Panc1 (cell line): ENCODE measurements at regions not wholly inside any gene's neighbourhood (a gene's known extent, or its start where the extent isn't known, plus 50 kb on each side); places are given as distances from the start of the nearest gene placed in this dataset.

Source experiments
- ATAC-seq: fragments of 200-7000 bp; cut with Tn5 transposase; 2 replicates; pipeline ENCODE4 v1.9.1; 2020; ENCODE audit warnings: mild to moderate bottlenecking, moderate library complexity
- BruUV-seq: library from RNA; stranded (reverse); fragments of 400-500 nt; replicated peaks from 2 replicates; lab custom pipeline; 2021; lab: Mats Ljungman, UMichigan
- CTCF ChIA-PET: fragments of 300-600 bp; sonication (Branson Sonifier 250); formaldehyde crosslinking; loops from one replicate; lab custom pipeline; 2022; ENCODE audit warnings: antibody characterized with exemption; lab: Charles Lee
- POLR2A ChIA-PET: fragments of 300-600 bp; sonication (Branson Sonifier 250); formaldehyde crosslinking; loops from one replicate; lab custom pipeline; 2022; ENCODE audit warnings: antibody characterized with exemption; lab: Charles Lee
- DNase-seq: peaks from one replicate; pipeline ENCODE4 v3.0.0-alpha.2; 2010; ENCODE audit warnings: low read depth, low spot score
- H3K27ac ChIP-seq: 2 replicates; pipeline ENCODE4 v1.5.1; 2011; ENCODE audit warnings: mild to moderate bottlenecking, low read length, inconsistent platforms
- H3K27me3 ChIP-seq: fragments of 200-500 bp; sonication (Bioruptor generic); 2 replicates; pipeline ENCODE4 v1.6.0; 2014; ENCODE audit warnings: low read length, inconsistent platforms; ENCODE audit not compliant: control insufficient read depth, insufficient read depth
- H3K36me3 ChIP-seq: fragments of 200-500 bp; sonication (Bioruptor generic); 2 replicates; pipeline ENCODE4 v1.5.1; 2014; ENCODE audit warnings: inconsistent platforms, mild to moderate bottlenecking, low read length, moderate library complexity; ENCODE audit not compliant: control insufficient read depth, insufficient read depth
- H3K4me1 ChIP-seq: 2 replicates; pipeline ENCODE4 v1.5.1; 2011; ENCODE audit warnings: inconsistent platforms, mild to moderate bottlenecking, low read length, moderate library complexity; ENCODE audit not compliant: control insufficient read depth, insufficient read depth
- H3K4me3 ChIP-seq, 2 experiments: 2 replicates each; pipeline ENCODE4 v1.5.1; 2011 to 2012; ENCODE audit warnings: low read depth in 2 of 2, low read length in 2 of 2, mild to moderate bottlenecking in 2 of 2, inconsistent platforms in 1 of 2, moderate library complexity in 1 of 2
- H3K9me3 ChIP-seq: fragments of 200-500 bp; sonication (Bioruptor generic); 2 replicates; pipeline ENCODE4 v1.5.1; 2014; ENCODE audit warnings: low read depth, mild to moderate bottlenecking, inconsistent platforms, low read length, moderate library complexity; ENCODE audit not compliant: control insufficient read depth, insufficient read depth
- POLR2AphosphoS5 ChIP-seq: IDR thresholded peaks from 2 replicates; pipeline ENCODE4 v1.6.1; 2012; ENCODE audit warnings: mild to moderate bottlenecking, low read depth, low read length, moderate library complexity
- SIN3A ChIP-seq: IDR thresholded peaks from 2 replicates; pipeline ENCODE4 v1.6.1; 2012; ENCODE audit warnings: low read depth, mild to moderate bottlenecking, low read length, moderate library complexity, borderline replicate concordance; ENCODE audit not compliant: insufficient read depth
- TCF7L2 ChIP-seq: IDR thresholded peaks from 2 replicates; pipeline ENCODE4 v1.6.1; 2011; ENCODE audit warnings: mild to moderate bottlenecking, low read depth, low read length, inconsistent platforms
- in situ Hi-C: cut with HindIII; loops from 2 replicates; pipeline ENCODE4 v1.10.0; 2016; ENCODE audit warnings: low sequenced_read_pairs, low pct_unique_long_range_greater_than_20kb
- intact Hi-C: fragments of 100-400 bp; cut with micrococcal nuclease; formaldehyde crosslinking; loops from one replicate; pipeline ENCODE4 v1.10.0; 2022; ENCODE audit not compliant: unreplicated experiment
- TF ChIP-seq, protein P1 (sequence below), 2 experiments: IDR thresholded peaks; 2 replicates each; pipeline ENCODE4 v1.6.1; 2011 to 2012; ENCODE audit warnings: low read depth in 2 of 2, control low read depth in 1 of 2, low read length in 1 of 2, mild to moderate bottlenecking in 1 of 2, moderate library complexity in 1 of 2; ENCODE audit not compliant: insufficient read depth in 1 of 2
- TF ChIP-seq, protein P2 (sequence below): fragments of 450-650 bp; IDR thresholded peaks from 2 replicates; pipeline ENCODE4 v1.5.1; 2017; ENCODE audit warnings: mild to moderate bottlenecking

DNA sequence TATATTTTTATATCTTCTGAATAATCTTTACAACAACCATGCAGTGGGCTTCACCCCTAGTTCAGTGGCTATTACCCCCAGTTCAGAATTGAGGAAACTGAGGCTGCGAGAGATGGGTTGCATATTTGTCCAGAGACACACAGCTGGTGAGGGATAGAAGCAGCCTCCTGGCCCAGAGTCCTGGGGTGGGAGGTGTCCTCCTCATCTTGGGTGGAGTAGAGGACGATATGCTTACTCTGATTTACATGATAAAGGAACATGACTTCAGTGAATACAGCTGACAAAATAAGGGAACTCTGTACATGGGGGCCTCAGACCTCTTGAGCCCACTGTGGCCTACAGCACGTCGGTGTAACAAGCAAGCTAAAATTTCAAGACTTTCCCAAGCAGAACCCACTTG lies 214.7 kb downstream of the FBXO15 start:
- Histone ChIP-seq H3K4me3 (no peak overlapping the region), H3K4me1 (no peaks in the 10 kb centered on the region), H3K36me3 (no peaks in the 10 kb centered on the region), H3K27ac (no peak overlapping the region), H3K9me3 (no peaks in the 10 kb centered on the region), H3K27me3 (peaks cover 7% of the 10 kb centered on the region; the same call in 1 of the 2 replicates)
- ChIA-PET CTCF (no interaction called here), POLR2A (no interaction called here)
- in situ Hi-C loops (no loop called here), intact Hi-C loops (no loop called here)
- BruUV-seq, result no TSS peak
- TF ChIP-seq, protein P1, sequence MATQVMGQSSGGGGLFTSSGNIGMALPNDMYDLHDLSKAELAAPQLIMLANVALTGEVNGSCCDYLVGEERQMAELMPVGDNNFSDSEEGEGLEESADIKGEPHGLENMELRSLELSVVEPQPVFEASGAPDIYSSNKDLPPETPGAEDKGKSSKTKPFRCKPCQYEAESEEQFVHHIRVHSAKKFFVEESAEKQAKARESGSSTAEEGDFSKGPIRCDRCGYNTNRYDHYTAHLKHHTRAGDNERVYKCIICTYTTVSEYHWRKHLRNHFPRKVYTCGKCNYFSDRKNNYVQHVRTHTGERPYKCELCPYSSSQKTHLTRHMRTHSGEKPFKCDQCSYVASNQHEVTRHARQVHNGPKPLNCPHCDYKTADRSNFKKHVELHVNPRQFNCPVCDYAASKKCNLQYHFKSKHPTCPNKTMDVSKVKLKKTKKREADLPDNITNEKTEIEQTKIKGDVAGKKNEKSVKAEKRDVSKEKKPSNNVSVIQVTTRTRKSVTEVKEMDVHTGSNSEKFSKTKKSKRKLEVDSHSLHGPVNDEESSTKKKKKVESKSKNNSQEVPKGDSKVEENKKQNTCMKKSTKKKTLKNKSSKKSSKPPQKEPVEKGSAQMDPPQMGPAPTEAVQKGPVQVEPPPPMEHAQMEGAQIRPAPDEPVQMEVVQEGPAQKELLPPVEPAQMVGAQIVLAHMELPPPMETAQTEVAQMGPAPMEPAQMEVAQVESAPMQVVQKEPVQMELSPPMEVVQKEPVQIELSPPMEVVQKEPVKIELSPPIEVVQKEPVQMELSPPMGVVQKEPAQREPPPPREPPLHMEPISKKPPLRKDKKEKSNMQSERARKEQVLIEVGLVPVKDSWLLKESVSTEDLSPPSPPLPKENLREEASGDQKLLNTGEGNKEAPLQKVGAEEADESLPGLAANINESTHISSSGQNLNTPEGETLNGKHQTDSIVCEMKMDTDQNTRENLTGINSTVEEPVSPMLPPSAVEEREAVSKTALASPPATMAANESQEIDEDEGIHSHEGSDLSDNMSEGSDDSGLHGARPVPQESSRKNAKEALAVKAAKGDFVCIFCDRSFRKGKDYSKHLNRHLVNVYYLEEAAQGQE (IDR thresholded peaks at IDR 0.05; ENCODE audit: insufficient read depth in 1 of 2, low read depth in 2 of 2, low read length in 1 of 2), result no peak
- TF ChIP-seq POLR2AphosphoS5 (no peak), TCF7L2 (no peak), SIN3A (no peak)
- TF ChIP-seq, protein P2, sequence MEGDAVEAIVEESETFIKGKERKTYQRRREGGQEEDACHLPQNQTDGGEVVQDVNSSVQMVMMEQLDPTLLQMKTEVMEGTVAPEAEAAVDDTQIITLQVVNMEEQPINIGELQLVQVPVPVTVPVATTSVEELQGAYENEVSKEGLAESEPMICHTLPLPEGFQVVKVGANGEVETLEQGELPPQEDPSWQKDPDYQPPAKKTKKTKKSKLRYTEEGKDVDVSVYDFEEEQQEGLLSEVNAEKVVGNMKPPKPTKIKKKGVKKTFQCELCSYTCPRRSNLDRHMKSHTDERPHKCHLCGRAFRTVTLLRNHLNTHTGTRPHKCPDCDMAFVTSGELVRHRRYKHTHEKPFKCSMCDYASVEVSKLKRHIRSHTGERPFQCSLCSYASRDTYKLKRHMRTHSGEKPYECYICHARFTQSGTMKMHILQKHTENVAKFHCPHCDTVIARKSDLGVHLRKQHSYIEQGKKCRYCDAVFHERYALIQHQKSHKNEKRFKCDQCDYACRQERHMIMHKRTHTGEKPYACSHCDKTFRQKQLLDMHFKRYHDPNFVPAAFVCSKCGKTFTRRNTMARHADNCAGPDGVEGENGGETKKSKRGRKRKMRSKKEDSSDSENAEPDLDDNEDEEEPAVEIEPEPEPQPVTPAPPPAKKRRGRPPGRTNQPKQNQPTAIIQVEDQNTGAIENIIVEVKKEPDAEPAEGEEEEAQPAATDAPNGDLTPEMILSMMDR, result no peak
- no peak for ATAC-seq
- DNase-seq, result no peak

DNA sequence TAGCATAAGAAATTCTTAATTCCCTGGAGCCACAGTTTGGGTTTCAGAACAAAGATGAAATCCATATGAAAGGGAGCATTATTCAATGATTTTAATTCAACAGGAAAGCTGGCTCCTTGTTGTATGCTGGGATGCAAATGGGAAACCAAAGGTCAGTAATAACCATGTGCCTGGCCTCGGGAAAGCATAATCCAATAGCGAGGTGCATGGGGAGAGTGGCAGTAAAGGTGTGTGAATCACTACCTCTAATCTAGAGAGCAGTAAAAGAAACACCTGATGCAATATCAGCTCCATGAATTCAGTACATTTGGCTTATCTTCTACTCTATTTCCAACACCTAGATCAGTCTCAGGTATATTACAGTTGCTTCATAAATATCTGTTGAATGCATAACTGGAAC lies 220.1 kb downstream of the FBXO15 start:
- in situ Hi-C loops (no loop called here), intact Hi-C loops (no loop called here)
- Histone ChIP-seq H3K27ac (no peak overlapping the region), H3K4me3 (no peak overlapping the region), H3K36me3 (no peaks in the 10 kb centered on the region), H3K4me1 (no peaks in the 10 kb centered on the region), H3K27me3 (0 out of 2 replicates have a peak, but pooled peaks cover 6% of the 10 kb centered on the region), H3K9me3 (no peaks in the 10 kb centered on the region)
- ATAC-seq (no peak), DNase-seq (no peak)
- ChIA-PET CTCF (no interaction called here), POLR2A (no interaction called here)
- TF ChIP-seq, protein P1 (IDR thresholded peaks at IDR 0.05; ENCODE audit: insufficient read depth in 1 of 2, low read depth in 2 of 2, low read length in 1 of 2), result no peak
- BruUV-seq, result no TSS peak
